Stimulated activated CD8-positive, alpha-beta memory T cell treated with anti-CD3 and anti-CD28 coated beads, Interleukin-15, amount 100 ng/mL, for 1 hour (primary cell): ENCODE measurements at regions not wholly inside any gene's neighbourhood (a gene's known extent, or its start where the extent isn't known, plus 50 kb on each side); places are given as distances from the start of the nearest gene placed in this dataset.

Source experiments
- DNase-seq: peaks from one replicate; pipeline ENCODE4 v3.0.0-alpha.2; 2020; ENCODE audit warnings: low read depth

DNA sequence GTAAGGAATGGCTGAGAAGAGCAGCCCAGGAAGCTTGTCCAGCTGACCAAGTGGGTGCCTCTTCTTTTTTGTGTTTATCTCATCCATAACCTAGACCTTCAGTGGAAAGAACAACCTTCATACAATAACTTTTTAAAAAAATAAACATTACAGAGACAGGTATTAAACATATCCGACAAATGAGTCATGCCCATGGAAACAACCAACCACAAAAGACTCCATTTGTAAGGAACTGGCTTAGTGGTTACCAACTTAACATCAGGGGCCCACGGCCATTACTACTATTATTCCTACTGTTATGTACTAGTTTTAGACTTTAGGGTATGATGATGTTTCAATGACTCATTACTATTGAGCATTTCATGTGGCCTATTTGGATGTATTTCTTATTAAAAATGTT, 191.7 kb upstream of the SERP2 start:
- DNase-seq, result no peak

- DNase-seq, result no peak
Observed at GRCh38 chr13:44184740-44185139, 188.9 kb upstream of the SERP2 start.

DNA sequence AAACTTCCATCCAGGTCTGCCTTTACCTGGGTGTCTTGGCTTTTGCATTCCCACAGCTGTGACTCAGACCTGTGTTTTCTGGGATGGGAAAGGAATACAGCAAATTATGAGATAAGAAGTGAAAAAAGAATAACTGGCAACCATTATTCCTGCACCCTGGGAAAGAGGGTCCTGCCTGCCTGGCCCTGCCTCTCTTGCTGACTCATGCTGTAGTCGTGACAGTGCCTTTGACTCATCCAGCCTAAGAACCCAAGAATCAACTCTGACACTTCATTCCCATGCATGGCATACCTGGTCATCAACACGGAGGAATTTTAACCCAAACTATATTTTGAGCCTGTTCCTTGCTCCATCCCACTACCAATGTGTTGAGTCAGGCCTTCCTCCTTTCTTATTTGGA, 185.4 kb upstream of the SERP2 start:
- no peak for DNase-seq

DNA sequence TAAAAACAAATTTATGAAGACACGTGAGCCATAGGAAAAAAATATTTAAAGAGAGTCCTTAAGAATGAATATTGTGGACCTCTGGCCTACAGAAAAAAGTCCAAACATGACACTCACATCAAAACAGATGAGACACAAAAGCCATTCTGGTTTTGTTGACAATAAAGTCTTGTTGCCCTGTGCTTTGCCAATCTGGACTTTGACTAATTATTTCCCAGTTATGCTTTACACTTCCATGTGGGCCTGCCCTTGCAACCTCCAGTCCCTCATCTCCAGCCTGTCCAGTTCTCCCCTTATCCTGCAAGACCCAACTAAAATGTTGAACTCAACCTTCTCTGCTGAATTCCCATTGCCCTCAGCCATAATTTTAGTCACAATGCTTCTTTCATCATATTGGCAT, 184.5 kb upstream of the SERP2 start:
- DNase-seq, result no peak

DNA sequence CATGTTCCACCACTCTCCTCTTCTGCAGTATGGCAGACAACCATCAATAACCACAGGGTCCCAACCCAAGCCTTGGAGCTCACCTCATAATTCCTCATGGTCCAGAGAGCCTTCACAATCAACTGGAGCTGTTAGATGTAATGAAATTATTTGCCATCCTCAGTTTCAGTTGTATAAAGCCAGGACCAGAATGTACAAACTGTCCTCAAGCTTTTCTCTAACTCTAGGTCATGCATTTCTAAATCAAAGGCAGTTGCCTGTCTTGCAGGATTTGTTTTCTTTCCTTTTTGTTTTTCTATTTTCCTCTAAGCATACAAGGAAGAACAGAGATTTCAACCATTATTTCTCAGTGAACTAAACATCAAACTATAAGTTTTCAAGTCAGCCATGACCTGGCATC, 182.5 kb upstream of the SERP2 start:
- no peak for DNase-seq

DNA sequence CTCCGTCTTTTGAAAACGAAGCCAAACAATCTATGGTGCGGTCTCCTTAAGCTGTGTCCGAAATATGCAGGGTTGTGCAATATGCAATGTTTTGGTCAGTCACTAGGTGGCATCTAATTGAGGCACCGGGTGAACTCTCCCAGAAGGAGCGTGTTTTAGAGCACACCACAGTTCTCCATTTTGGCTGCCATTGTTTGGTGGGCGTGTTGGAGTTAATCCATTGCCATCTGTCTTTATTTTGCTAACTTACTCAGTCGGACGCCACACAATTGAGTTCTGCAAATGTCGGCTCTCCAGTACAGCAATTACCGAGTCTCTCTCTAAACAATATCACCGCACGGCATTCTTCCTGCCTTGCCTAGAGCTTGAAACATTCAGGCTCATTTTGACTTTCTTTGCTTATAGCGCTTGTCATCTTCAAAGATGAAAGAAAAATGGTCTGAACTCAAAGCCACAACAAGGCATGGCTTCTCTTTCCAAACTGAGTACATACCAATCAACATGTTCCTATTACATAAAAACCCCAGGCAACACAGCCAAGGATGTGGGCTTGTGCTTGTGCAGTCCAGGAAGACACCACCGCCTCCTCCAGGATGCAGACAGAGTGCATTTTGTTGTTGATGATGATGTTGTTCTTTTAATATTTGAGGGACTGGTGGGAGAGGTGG, 182.0 kb upstream of the SERP2 start:
- no peak for DNase-seq

- DNase-seq, result no peak
Observed at GRCh38 chr13:44193731-44194130, 179.9 kb upstream of the SERP2 start.

GRCh38 chr13:44195245-44195644, 178.4 kb upstream of the SERP2 start:
- no peak for DNase-seq

DNA sequence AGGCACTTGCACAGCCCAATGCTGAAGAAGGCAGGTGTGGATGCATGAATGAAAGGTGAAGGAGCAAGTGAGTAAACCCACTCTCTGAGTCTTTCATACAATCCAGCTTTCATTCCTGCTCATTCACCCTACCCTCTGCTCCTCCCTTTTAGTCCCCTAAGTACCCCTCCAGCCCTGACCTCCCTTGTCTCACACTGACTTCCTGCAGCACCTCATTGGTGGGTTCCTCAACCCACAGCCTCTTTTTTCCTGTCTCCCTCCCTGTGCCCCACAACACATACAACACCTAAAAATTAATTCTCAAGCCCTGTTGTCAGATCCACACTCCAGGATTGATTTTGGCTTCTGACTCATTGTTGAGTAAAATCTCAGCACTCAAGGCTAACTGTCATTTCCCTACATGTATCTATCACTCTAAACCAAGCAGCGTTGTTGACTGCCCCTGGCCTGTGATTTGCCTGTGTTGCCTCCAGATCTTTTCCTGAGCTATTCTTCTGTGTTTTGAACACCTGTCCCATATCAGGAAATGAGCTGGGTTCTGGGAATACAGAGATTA, 177.3 kb upstream of the SERP2 start:
- DNase-seq, result no peak

- DNase-seq, result no peak
Observed at GRCh38 chr13:44197791-44198770, 175.5 kb upstream of the SERP2 start.

GRCh38 chr13:44198826-44199225, 174.8 kb upstream of the SERP2 start:
- DNase-seq, result no peak

DNA sequence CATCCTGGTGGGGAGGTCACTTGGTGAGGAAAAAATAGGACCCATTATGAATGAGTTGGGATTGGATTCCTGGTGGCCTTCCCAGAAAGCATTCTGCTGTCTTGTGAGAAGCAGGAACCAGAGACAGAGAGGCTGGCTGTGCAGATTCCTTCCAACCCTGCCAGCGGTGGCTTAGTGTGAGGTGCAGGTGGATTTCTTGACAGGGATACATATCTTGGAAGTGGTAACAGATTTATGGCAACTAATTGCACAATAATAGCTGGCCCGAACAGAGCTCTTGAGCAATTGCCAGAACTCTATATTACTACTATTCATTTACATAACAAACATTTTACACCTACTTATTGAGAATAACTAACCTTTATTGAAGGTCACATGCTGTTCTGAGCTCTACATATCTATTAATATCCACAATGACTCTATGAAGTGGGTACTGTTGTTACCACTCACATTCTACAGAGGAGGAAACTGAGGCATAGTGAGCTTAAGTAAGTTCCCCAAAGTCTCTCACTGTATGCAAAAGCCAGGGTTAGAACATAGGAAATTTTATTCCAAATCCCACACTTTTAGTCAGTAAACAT, 173.9 kb upstream of the SERP2 start:
- DNase-seq, result no peak

GRCh38 chr13:44206434-44206833, 167.2 kb upstream of the SERP2 start:
- no peak for DNase-seq

- DNase-seq, result no peak
Observed at GRCh38 chr13:44207476-44207875, 166.1 kb upstream of the SERP2 start.

DNA sequence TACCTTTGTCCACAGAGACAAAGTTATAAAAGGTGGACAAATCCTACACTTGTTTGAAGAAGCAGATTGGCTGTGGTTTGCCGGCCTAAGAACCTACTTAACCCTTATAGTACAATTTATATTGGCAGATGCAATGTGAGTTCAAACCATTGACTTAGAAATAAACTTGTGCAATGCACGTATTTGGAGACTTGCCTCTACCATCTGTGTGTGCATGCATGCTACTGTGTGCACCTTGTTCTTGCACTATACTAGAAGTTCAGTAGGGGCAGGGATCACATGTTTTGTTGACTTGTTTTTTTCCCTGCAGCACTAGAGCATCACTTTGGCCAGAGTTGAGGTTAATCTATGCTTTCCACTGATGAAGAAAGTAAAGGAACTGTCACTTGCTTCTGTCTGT, 163.1 kb upstream of the SERP2 start:
- no peak for DNase-seq

DNA sequence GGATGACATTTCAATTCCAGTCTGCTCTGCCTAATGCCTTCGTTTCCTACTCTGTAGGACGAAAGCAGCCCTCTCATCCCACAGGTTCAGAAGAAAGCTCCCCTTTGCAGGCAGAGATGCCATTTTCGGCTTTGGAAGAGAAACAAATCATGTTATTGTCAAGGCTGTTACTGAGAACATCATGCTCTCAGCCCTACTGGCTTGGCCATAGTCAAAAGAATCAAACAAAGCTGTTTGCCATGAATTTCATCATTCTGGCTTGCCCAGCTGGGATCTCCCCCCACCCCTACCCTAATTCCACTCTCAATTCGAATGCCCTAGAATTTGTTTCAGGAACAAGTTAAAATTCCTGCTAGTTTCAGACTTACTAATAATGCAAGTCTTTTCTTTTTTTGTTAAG, 162.3 kb upstream of the SERP2 start:
- no peak for DNase-seq

- DNase-seq, result no peak
Observed at GRCh38 chr13:44211704-44212346, 161.8 kb upstream of the SERP2 start.

GRCh38 chr13:44212633-44213396, 160.8 kb upstream of the SERP2 start:
- DNase-seq, result no peak

DNA sequence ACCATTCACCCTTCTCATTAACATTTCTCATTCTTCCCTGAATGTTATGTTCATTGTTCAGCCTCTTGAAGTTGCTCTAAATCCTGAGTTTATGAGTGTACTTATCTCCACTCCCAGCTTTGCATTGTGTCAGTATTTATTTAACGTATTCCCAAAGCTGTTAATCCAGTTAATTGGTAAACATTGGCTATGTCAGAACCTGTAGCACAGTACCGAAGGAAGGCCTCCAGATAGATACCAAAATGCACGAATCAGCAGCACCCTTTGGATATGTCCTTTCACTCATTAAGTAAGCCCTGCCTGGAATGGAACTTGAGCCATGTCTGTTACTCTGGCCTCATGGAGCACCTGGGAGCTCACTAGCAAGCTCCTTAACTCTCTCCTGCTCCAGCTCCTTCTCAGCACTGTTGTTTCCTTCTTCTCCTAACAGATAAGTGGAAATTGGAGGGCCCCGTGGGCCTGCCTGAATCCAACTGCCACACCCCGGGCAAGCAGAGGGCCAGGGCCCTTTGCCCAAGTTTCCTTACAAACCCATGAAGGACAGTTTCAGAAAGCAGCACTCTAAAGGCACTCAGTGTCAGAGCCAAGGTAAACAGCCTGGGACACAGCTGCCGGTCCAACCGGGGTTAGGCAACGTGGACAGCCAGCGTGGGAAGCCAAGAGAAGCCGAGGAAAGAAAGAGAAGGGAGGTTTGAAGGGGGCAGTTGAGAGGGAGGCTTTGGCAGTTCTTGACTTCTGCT, 155.0 kb upstream of the SERP2 start:
- no peak for DNase-seq
